Urothelium cell line (cell line): ENCODE measurements at regions not wholly inside any gene's neighbourhood (a gene's known extent, or its start where the extent isn't known, plus 50 kb on each side); places are given as distances from the start of the nearest gene placed in this dataset.
"Not testable (repeated sequence)": the region's sequence is repeated elsewhere in the genome, so short reads cannot be mapped to it uniquely, and the experiment has no call there.

ENCODE experiments used
- DNase-seq: peaks from one replicate; pipeline ENCODE4 v3.0.0; 2011; ENCODE audit warnings: low spot score, mixed read lengths
- FAIRE-seq: peaks from 2 replicates; lab custom pipeline; 2011; peaks lifted over from hg19 to GRCh38; lab: Jason Lieb, UNC

DNA sequence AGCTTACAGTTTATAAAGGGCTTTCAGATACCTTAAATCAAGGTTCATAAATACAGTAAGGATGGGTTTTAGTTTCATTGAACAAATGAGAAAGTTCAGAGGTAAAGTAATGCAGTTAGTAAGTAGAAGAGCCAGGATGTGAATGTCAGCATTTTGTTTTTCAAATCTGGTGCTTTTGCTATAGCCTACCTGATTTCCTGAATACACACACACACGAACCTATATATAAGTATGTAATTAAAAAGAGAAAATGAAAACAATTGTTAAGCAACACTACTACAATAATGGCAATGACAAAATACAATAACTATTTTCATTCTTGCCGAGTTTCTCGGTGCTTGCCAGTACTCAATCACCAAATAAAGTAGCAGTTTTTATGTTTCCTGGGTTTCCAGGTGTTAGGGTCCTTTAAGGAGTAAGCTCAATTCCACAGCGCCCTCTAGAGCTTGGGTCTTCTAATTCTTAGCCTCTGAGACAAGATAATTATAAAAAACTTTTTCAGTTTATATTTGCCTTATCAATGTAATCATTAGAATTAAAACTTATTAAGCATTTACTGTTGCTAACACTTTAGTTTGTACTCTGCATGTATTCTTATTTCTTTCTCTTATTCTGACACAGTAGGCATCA lies 512.9 kb upstream of the ACVR2A start:
- DNase-seq (peak; percentile 14), FAIRE-seq (no peak)

DNA sequence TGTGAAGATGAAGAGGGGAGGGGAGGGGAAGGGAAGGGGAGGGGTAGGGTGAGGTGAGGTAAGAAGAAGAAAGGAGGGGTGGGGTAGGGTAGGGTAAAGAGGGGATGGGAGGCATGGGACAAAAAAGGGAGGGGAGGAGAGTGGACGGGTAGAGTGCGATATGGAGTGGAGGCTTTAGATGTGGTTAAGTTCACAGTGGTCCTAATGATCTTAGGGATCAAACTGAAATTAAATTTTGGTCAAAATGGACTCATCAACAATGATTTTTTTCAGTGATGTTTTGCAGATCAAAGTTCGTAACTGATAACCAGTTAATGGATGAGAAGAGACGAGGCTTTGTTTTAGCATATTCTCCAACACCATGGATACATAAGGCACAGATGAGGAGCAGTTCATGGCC lies 513.9 kb upstream of the ACVR2A start:
- no peak for DNase-seq
- FAIRE-seq, result no peak

DNA sequence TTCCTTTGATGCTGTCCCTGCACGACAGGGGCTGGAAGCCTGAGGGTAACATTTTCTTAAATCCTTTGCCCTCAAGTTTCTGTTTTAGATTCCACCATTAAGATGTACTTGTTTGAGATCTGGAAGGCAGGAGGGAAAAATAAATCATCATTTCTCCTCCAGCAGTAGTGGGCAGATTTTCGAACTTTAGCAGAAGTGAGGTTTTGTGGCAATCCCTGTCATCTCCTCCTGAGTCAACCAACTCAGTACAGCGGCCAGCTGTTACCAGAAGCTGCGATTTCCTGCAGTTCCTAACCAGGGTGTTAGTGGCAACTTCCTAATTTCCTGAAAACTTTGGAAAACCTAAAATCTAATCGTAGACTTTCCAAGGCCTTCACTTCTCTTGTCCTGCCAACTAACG lies 517.2 kb upstream of the ACVR2A start:
- FAIRE-seq, result no peak
- no peak for DNase-seq

DNA sequence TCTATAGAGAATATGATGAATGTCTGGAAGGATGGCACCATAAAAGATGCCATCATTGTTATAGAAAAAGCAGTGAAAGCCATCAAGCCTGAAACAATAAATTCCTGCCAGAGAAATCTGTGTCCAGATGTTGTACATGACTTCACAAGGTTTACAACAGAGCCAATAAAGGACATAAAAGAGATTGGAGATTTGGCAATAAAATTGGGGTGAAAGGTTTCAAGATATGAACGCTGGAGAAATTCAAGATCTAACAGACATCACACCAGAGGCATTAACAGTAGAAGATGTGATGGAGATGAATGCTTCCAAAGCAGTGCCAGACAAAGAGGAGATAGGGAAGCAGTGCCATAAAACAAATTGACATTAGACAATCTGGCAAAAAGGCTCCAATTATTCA lies 518.8 kb upstream of the ACVR2A start:
- no peak for DNase-seq
- no peak for FAIRE-seq

DNA sequence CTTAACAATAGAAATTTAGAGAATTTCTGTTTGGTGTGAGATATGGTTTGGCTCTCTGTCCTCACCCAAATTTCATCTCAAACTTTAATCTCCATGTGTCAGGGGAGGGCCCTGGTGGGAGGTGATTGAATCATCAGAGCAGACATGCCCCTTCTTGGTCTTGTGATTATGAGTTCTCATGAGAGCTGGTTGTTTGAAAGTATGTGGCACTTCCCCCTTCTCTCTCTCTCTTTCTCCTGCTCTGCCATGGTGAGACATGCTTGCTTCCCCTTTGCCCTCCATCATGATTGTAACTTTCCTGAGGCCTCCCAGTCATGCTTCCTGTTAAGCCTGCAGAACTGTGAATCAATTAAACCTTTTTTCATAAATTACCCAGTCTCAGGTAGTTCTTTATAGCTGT lies 524.7 kb upstream of the ACVR2A start:
- DNase-seq (no peak), FAIRE-seq (no peak)

DNA sequence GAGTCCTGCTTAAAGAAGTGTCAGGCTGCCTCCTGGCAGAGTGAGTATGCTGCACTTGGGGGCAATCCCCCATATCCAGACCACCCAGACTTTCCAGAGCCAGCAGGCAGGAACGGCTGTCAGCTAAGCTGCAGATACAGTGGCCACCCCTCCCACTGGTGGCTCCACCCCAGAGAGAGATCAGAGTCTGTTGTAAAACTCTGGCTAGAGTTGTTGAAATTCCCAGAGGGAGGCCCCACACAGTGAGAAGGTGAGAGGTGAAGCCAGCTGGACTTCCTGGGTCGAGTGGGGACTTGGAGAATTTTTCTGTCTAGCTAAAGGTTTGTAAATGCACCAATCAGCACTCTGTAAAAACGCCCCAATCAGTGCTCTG lies 533.8 kb upstream of the ACVR2A start:
- DNase-seq, result no peak
- FAIRE-seq, result no peak

DNA sequence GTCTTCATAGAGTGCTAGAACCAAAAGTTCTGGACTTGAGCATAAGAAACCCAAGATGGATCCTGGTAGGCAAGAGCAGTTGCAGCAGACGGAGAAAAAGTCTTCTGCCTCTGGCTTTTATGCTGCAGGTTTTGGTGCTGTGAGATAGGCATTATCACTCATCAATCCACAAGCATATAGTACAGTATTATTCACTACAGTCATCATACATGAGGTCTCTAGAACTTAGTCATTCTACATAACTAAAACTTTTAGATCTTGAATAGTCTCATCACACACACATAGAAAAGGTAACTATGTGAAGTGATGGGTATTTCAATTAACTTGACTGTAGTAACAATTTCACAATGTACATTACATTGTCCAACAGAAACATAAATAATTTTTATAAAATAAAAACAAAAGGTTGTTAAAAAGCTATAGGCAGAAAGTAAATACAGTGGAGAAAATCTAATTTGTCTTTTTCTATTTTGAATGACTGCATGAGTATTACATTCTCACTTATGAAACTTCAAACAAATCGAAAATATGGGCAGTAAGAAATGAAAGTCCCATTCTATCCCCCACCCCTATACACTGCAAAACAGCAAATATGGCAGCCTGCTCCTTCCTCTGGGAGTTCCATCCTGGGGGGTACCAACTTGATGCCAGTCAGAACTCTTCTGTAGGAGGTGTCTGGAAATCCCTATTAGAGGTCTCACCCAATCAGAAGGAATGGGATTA lies 534.3 kb upstream of the ACVR2A start:
- no peak for FAIRE-seq
- DNase-seq, result no peak

DNA sequence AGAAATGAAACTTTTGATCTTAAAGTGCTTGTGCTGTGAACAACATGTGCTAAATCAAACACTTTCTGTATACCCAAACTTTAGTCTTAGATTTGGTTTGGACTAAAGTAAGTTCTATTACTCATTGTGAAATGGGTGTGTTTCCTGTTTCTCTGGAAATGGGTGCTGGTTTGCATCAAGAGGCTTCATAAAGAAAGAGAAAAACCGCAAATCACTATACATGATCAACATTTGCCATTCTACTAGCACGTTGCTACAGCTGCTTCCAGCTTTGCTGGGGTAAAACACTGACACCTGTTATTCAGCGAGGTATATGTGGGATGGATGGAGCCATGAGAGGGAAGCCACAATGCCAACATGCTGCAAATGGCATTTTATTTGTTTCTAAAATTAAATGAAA lies 547.0 kb upstream of the ACVR2A start:
- FAIRE-seq, result no peak
- DNase-seq, result no peak

DNA sequence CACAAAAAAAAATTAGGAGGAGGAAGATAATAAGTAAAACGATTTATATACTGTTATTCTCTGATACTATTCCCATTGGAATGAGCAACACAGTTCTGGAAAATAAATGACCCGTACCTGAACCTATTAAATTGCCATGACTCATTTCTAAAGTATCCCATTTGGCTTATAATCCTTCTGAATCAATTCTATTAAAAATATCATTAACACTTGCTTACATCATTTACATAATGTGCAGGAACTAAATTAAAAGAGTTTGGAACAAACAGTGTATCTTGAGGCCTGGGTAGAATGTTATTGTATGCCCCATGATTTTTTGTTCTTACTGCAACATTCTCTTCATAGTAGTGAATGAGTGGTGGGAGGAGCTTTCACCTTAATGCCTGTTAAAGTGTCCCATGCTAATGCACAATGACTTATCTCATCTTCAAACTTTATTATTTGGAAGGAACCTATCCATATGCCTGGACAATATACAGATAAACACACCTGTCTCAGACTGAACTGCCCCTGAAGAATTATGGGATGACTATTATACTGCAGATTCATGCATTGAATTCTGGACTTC lies 549.9 kb upstream of the ACVR2A start:
- no peak for FAIRE-seq
- no peak for DNase-seq

DNA sequence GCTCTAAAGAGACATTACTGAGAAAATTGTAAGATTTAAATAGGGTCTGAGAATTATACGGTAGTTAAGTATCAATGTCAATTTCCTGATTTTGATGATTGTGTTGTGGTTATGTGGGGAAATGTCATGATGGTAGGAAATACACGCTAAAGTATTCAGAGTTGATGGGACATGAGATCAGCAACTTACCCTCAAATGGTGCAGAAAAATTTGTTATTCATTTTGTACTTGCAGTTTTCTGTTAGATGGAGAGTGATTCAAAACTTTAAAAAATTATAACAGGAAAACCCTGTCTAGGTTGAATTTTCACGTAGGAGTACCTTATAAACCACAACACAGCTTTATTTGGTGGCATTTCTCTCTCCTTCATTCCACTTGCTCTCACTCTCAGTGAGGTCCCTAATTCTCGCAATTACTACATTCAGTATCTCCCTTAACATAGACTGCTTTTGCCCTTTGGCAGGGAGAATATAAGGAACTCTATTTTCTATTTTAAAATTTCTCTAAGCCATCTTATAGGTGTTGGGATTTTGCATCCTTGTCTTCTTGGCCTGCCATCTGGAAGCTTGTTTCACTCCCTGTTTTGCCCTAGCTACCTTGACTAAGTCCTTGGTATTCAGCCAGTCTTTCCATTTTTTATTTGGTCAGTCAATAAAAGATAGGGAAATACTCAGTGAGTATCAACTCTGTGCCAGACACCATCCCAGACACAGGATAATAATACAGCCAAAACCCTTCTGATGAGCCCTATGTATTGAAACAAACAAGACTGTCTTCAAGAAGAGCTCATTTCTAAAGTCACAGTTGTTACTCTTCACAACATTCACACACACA lies 550.6 kb upstream of the ACVR2A start:
- FAIRE-seq, result no peak
- no peak for DNase-seq

DNA sequence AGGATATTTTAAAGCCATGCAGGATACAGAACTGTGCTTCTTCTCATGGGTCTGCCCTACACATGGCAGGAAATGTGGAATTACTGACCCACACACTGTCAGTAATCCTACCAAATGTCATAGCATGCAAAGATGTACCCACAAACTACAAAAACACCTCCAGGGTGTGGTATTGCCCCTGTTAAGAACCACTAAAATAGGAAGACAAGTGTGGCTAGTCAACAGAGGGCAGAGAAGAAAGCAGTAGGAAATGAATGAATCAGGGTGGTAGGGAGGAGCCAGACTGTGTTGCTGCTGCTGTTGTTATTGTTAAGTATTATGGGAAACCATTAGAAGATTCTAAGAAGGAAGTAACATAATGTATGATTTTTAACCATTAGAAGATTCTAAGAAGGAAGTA lies 556.7 kb upstream of the ACVR2A start:
- DNase-seq (no peak), FAIRE-seq (no peak)

DNA sequence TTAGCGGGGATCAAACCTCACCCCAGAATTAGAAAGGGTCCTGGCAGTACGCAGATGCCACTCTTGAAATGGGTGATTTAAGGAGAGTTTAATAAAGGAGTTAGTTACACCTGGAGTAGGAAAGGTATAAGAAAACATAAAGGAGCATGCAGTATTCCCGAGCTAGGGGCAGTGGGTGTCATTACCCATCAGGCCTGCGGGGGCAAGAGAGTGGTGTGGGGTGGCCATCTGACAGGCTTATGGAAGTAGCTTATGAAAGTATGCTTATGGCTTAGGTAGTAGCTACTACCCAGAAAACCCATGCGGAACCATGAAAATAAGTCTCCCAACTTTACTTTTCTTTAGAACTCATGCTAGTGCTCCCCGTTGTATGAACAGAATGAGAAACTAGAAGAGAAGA lies 568.9 kb upstream of the ACVR2A start:
- no peak for DNase-seq
- no peak for FAIRE-seq

DNA sequence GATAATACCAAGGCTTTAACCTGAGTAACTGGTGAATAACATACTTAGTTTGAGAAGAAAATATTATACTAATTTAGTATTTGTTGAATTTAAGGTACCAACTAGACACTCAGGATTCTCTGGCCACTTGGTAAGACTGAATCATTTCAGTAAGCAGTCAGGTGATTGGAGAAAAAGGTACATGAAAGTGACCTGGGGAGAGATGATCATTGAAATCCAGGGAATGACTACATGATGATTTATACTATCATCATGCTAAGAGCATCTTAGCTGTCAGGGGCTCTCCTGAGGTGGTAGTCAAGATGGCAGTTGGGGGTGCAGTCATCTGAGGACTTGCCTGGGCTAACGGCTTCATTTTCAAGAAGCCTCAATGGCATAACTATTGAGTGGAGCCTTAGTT lies 571.2 kb upstream of the ACVR2A start:
- FAIRE-seq, result no peak

DNA sequence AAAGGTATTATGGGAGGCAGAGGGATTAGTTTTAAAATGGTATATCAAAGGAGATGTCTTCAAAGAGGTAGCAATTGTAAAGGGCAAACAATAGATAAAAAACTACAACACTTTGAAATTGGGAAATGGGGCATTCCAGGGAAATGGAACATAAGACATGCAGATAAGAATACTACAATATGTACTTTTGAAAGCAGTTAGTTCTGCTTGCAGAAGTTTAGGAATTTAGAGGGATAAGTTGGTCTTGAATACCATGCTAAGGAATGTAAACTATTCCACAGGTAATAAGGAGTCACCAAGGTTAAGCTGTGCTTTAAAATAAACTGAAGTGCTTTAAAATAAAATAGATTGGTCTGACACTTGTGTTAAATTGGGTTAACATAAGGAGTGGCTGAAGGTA lies 571.7 kb upstream of the ACVR2A start:
- no peak for FAIRE-seq
- no peak for DNase-seq

More for the DNA sequence above, 571.2 kb upstream of the ACVR2A start:
- DNase-seq, result no peak

DNA sequence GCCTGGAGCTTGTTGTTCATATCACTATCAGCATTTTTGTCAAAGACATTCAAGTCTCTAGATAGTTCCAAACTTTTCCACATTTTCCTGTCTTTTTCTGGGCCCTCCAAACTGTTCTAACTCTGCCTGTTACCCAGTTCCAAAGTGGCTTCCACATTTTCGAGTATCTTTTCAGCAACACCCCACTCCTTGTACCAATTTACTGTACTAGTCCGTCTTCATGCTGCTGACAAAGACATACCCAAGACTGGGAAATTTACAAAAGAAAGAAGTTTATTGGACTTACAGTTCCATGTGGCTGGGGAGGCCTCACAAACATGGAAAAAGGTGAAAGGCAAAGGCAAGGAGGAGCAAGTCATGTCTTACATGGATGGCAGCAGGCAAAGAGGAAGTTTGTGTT lies 575.2 kb upstream of the ACVR2A start:
- FAIRE-seq, DNase-seq: not testable (repeated sequence)

DNA sequence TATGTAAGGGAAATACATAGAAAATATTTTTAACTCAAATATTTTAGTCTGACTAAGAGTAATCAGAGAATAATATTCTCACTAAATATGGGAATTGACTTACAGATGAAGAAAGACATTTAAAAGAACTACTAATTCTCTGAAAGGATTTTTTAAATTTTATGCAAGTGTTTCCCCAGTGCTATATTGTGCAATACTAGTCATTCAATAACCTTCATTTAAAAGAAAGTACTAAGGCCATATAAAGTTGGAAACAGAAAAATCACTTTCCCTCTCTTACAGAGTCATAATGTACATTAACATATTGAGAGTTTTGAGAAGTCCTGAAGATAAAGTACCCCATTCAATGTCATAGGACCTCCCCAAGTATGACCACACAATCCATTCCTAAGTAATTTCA lies 584.6 kb upstream of the ACVR2A start:
- FAIRE-seq (no peak), DNase-seq (no peak)

DNA sequence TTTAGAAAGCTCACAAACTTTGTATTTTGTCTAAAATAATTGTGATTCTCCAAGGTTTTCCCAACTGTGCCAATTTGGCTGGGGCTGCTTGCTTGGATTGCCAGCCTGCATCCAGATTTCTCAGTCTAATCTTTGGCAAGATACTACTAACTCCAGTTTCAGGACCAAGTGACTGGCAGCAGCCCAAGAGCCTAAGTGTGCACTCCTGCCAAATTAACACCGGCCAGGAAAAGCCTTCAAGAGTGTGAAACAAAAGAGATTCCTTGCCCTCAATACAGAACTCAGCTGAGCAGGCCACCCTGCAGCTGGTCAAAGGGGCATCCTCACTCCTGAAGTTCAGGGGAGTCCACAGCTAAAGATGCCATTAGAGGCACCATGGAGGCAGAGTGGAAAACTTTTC lies 589.0 kb upstream of the ACVR2A start:
- no peak for DNase-seq
- FAIRE-seq, result no peak

DNA sequence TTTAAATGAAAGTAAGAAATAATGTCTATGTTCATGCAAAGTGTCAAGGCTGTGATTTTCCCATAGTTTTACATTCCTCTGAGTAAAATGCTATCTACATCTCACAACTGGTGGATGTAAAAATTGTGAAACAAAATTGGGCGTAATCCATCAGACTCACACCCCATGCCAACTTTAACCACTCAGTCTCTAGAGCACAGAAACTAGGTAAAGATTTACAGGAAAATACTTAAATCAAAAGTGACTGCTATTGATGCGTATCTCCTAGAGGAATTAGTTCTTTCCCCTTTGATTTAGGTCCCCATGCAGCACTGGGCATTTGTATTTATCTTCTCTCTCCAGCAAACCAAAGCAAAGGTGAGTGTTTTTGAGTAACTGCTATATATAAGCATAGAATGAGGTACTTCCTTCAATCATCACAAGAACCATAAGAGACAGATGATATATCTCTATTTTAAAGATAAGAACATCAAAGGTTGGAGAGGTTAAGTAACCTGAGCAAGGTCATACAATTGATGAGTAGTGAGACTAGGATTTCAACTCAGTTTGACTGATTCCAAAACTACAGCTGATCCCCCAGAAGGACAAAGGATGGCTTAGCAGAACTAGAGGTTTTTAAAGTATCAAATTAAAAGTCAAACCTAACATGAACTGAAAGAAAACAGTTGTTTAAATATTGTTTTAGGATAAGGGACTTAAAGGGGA lies 594.0 kb upstream of the ACVR2A start:
- DNase-seq, result no peak
- FAIRE-seq, result no peak

DNA sequence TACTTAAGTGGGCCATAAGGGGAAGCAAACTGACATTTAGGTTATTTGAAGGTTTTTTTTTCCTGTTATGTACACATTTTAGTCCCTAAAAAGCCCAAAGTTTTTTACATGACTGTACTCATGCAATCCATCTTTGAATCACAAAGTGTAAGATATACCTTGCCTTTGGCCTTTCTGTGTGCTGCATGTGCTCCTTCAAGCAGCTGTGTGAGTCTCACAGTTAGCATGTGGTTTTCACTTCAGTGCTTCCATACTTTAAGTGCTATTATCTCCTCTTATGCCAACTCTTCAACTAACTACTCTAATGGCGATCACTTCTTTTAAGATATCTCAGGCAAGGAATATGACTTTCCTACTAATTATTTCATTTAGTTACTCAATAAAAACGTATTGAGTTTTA lies 597.1 kb upstream of the ACVR2A start:
- FAIRE-seq, result no peak
- no peak for DNase-seq

DNA sequence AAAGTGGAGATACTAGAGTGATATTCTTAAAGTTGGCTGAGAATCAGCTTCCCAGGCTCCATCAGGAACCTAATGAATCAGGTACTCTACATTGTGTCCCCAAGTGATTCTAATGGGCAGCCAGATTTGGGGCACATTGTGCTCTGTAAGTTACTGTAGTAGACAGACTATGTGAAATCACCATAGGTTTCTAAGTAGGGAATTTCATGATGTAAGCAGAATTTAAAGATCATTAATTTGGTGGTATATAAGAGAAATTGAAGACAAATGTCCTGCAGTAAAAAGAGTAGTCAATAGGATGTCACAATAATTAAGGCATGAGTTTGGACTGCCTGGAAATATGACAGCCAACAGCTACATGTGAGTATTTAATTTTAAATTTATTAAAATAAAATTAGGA lies 602.4 kb upstream of the ACVR2A start:
- no peak for FAIRE-seq
- no peak for DNase-seq

DNA sequence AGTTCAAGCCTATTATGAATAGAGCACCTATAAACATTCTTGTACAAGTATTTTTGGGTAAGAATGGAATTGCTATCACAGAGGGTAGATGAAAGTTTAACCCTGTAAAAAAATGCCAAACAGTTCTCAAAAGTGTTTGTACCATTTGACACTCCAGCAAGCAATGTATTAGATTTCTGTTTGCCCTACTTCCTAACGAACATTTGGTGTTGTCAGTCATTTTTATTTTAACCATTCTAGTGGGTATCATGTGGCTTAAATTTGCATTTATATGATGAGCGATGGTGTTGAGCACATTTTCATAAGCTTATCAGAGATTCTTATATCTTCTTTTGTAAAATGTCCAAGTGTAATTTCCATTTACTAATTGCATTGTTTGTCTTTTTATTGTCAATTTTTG lies 608.2 kb upstream of the ACVR2A start:
- FAIRE-seq (no peak), DNase-seq (no peak)
